ENCODE measurements at regions not wholly inside any gene's neighbourhood (a gene's known extent, or its start where the extent isn't known, plus 50 kb on each side); places are given as distances from the start of the nearest gene placed in this dataset.
A peak's percentile ranks its signal among the peaks of the same experiment; 100 is the strongest.

DNA sequence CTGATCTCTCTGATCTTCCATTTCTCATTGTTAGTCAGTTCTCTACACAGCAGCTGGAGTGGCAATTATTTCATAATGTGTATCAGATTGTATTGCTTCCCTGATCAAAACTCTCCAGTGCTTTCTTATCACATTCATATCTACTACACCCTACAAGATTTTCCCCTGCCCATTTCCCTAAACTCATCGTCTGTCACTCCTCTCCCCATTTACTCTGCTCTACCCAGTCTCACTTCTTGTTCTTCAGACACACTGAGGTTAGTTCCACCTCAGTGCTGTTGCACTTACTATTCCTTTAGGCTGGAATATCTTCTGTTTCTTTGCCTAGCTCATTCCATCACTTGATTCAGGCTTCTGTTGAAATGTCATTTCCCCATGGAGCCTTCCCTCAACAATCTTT, 197.1 kb downstream of the SATB1 start:
- no peak overlapping the region for H3K27ac ChIP-seq (replicated peaks)
- TF ChIP-seq GABPA (IDR thresholded peaks at IDR 0.05; ENCODE audit: low read depth) (no peak), POLR2AphosphoS5 (IDR thresholded peaks at IDR 0.05; ENCODE audit: low read depth) (no peak), SPI1 (IDR thresholded peaks at IDR 0.05; ENCODE audit: borderline replicate concordance, low read depth) (no peak)
- TF ChIP-seq, protein P1, sequence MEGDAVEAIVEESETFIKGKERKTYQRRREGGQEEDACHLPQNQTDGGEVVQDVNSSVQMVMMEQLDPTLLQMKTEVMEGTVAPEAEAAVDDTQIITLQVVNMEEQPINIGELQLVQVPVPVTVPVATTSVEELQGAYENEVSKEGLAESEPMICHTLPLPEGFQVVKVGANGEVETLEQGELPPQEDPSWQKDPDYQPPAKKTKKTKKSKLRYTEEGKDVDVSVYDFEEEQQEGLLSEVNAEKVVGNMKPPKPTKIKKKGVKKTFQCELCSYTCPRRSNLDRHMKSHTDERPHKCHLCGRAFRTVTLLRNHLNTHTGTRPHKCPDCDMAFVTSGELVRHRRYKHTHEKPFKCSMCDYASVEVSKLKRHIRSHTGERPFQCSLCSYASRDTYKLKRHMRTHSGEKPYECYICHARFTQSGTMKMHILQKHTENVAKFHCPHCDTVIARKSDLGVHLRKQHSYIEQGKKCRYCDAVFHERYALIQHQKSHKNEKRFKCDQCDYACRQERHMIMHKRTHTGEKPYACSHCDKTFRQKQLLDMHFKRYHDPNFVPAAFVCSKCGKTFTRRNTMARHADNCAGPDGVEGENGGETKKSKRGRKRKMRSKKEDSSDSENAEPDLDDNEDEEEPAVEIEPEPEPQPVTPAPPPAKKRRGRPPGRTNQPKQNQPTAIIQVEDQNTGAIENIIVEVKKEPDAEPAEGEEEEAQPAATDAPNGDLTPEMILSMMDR (IDR thresholded peaks at IDR 0.05; ENCODE audit: insufficient read depth, low read length), result no peak
- TF ChIP-seq, protein P2, sequence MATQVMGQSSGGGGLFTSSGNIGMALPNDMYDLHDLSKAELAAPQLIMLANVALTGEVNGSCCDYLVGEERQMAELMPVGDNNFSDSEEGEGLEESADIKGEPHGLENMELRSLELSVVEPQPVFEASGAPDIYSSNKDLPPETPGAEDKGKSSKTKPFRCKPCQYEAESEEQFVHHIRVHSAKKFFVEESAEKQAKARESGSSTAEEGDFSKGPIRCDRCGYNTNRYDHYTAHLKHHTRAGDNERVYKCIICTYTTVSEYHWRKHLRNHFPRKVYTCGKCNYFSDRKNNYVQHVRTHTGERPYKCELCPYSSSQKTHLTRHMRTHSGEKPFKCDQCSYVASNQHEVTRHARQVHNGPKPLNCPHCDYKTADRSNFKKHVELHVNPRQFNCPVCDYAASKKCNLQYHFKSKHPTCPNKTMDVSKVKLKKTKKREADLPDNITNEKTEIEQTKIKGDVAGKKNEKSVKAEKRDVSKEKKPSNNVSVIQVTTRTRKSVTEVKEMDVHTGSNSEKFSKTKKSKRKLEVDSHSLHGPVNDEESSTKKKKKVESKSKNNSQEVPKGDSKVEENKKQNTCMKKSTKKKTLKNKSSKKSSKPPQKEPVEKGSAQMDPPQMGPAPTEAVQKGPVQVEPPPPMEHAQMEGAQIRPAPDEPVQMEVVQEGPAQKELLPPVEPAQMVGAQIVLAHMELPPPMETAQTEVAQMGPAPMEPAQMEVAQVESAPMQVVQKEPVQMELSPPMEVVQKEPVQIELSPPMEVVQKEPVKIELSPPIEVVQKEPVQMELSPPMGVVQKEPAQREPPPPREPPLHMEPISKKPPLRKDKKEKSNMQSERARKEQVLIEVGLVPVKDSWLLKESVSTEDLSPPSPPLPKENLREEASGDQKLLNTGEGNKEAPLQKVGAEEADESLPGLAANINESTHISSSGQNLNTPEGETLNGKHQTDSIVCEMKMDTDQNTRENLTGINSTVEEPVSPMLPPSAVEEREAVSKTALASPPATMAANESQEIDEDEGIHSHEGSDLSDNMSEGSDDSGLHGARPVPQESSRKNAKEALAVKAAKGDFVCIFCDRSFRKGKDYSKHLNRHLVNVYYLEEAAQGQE (IDR thresholded peaks at IDR 0.05; ENCODE audit: insufficient replicate concordance, low read depth), result no peak
- H3K4me3 ChIP-seq (replicated peaks; ENCODE audit: insufficient read depth, low read length), result no peak overlapping the region
- no peaks in the 10 kb centered on the region for H3K27me3 ChIP-seq (ENCODE audit: insufficient read depth, poor library complexity, severe bottlenecking)
- DNase-seq (ENCODE audit: low read depth in 1 of 2, low spot score in 1 of 2), result no peak

GRCh38 chr3:18225709-18226108, 199.4 kb downstream of the SATB1 start:
- Histone ChIP-seq H3K27ac (replicated peaks) (no peak overlapping the region), H3K27me3 (ENCODE audit: insufficient read depth, poor library complexity, severe bottlenecking) (no peaks in the 10 kb centered on the region), H3K4me3 (replicated peaks; ENCODE audit: insufficient read depth, low read length) (no peak overlapping the region)
- DNase-seq (ENCODE audit: low read depth in 1 of 2, low spot score in 1 of 2), result no peak
- TF ChIP-seq SPI1 (IDR thresholded peaks at IDR 0.05; ENCODE audit: borderline replicate concordance, low read depth) (no peak), GABPA (IDR thresholded peaks at IDR 0.05; ENCODE audit: low read depth) (no peak), POLR2AphosphoS5 (IDR thresholded peaks at IDR 0.05; ENCODE audit: low read depth) (no peak)
- TF ChIP-seq, protein P2 (IDR thresholded peaks at IDR 0.05; ENCODE audit: insufficient replicate concordance, low read depth), result no peak
- TF ChIP-seq, protein P1 (IDR thresholded peaks at IDR 0.05; ENCODE audit: insufficient read depth, low read length), result no peak

DNA sequence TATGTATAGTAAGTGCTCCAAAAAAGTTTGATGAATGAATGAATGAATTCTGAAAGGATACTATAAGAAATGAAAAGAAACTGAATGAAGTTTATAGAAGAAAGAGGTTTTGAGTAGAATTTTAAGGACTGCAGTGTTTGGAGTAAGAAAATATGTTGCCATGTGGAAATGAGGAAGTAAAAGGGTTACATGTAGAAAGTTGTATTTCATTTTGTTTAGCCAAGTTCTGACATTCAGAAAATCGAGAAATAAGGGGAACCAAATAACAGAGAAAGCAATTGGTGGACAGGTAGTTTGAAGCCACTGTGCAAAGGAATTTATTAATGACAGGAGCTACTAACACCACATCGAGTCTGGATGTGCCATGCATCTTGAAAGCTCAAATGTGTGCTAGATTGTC, 200.7 kb downstream of the SATB1 start:
- TF ChIP-seq SPI1 (IDR thresholded peaks at IDR 0.05; ENCODE audit: borderline replicate concordance, low read depth) (no peak), GABPA (IDR thresholded peaks at IDR 0.05; ENCODE audit: low read depth) (no peak), POLR2AphosphoS5 (IDR thresholded peaks at IDR 0.05; ENCODE audit: low read depth) (no peak)
- TF ChIP-seq, protein P1 (IDR thresholded peaks at IDR 0.05; ENCODE audit: insufficient read depth, low read length), result no peak
- TF ChIP-seq, protein P2 (IDR thresholded peaks at IDR 0.05; ENCODE audit: insufficient replicate concordance, low read depth), result no peak

More for the DNA sequence above, 200.7 kb downstream of the SATB1 start:
- H3K4me3 ChIP-seq (replicated peaks; ENCODE audit: insufficient read depth, low read length), result no peak overlapping the region
- DNase-seq (ENCODE audit: low read depth in 1 of 2, low spot score in 1 of 2), result peak in 1 of 2 experiments; percentile 5
- H3K27ac ChIP-seq (replicated peaks), result peak overlapping the region; percentile 52
- H3K27me3 ChIP-seq (ENCODE audit: insufficient read depth, poor library complexity, severe bottlenecking), result no peaks in the 10 kb centered on the region

Measured in HL-60 (cell line).